ENCODE measurements at regions not wholly inside any gene's neighbourhood (a gene's known extent, or its start where the extent isn't known, plus 50 kb on each side); places are given as distances from the start of the nearest gene placed in this dataset.
A peak's percentile ranks its signal among the peaks of the same experiment; 100 is the strongest.
"Not testable (repeated sequence)": the region's sequence is repeated elsewhere in the genome, so short reads cannot be mapped to it uniquely, and the experiment has no call there.

GRCh38 chr15:24856397-24857390, 98.1 kb upstream of the SNRPN start:
- peak; percentile 55 for DNase-seq

GRCh38 chr15:24857763-24858162, 97.0 kb upstream of the SNRPN start:
- DNase-seq: no peak

GRCh38 chr15:24858183-24858582, 96.6 kb upstream of the SNRPN start:
- not testable (repeated sequence) for DNase-seq

- peak; percentile 44 for DNase-seq
These were observed 95.8 kb upstream of the SNRPN start for GRCh38 chr15:24858737-24859601.

GRCh38 chr15:24861014-24861690, 93.6 kb upstream of the SNRPN start:
- DNase-seq: no peak

- DNase-seq: no peak
These were observed 91.9 kb upstream of the SNRPN start for GRCh38 chr15:24862726-24863521.

- DNase-seq: no peak
These were observed 89.5 kb upstream of the SNRPN start for GRCh38 chr15:24865303-24865702.

GRCh38 chr15:24877174-24877573, 77.6 kb upstream of the SNRPN start:
- no peak for DNase-seq

GRCh38 chr15:24878153-24878552, 76.6 kb upstream of the SNRPN start:
- DNase-seq: peak; percentile 60

- no peak for DNase-seq
These were observed 75.3 kb upstream of the SNRPN start for GRCh38 chr15:24879492-24879891.

GRCh38 chr15:24880663-24881062, 74.1 kb upstream of the SNRPN start:
- no peak for DNase-seq

- no peak for DNase-seq
These were observed 68.2 kb upstream of the SNRPN start for GRCh38 chr15:24886538-24886937.

- DNase-seq: no peak
These were observed 56.0 kb upstream of the SNRPN start for GRCh38 chr15:24898715-24899272.

- no peak for DNase-seq
These were observed 55.4 kb upstream of the SNRPN start for GRCh38 chr15:24899367-24899766.

GRCh38 chr15:24899795-24900194, 55.0 kb upstream of the SNRPN start:
- DNase-seq: no peak

- DNase-seq: no peak
These were observed 53.4 kb upstream of the SNRPN start for GRCh38 chr15:24901409-24901808.

Data from fibroblast of skin of right biceps (primary cell).